Natural killer cell (primary cell): ENCODE measurements at regions not wholly inside any gene's neighbourhood (a gene's known extent, or its start where the extent isn't known, plus 50 kb on each side); places are given as distances from the start of the nearest gene placed in this dataset.

ENCODE experiments used
- ATAC-seq, 3 donors: fragments of 150-1000 bp in 2 of 3; fragments of 200-7000 bp in 1 of 3; cut with Tn5 transposase; 1 replicate in 1 of 3; 2 replicates in 2 of 3; pipeline ENCODE4 v1.10.0; 2021; ENCODE audit warnings: mild to moderate bottlenecking in 2 of 3, moderate library complexity in 2 of 3
- DNase-seq, 2 donors: peaks; one replicate each; pipeline versions ENCODE4 v3.0.0 to v3.0.0-alpha.2; 2013 to 2021; ENCODE audit warnings: mixed read lengths in 1 of 2
- H3K27ac ChIP-seq: one replicate; pipeline ENCODE4 v1.5.1; 2013; ENCODE audit warnings: mild to moderate bottlenecking, low read length
- H3K27me3 ChIP-seq: one replicate; pipeline ENCODE4 v1.6.1; 2013; ENCODE audit warnings: low read length; ENCODE audit not compliant: control insufficient read depth, insufficient read depth
- H3K36me3 ChIP-seq: one replicate; pipeline ENCODE4 v1.6.1; 2013; ENCODE audit warnings: low read length; ENCODE audit not compliant: control insufficient read depth, insufficient read depth
- H3K4me1 ChIP-seq: one replicate; pipeline ENCODE4 v1.6.1; 2013; ENCODE audit warnings: low read length; ENCODE audit not compliant: control insufficient read depth, insufficient read depth
- H3K4me3 ChIP-seq: one replicate; pipeline ENCODE4 v1.5.1; 2013; ENCODE audit warnings: low read length
- H3K9me3 ChIP-seq: one replicate; pipeline ENCODE4 v1.6.1; 2013; ENCODE audit warnings: low read length; ENCODE audit not compliant: control insufficient read depth, insufficient read depth
- H3K27ac Mint-ChIP-seq, 2 donors: one replicate each; pipeline ENCODE4 v1.8.0; 2022; ENCODE audit warnings: mild to moderate bottlenecking in 2 of 2, mixed read lengths in 2 of 2, moderate library complexity in 1 of 2
- H3K27me3 Mint-ChIP-seq, 2 donors: one replicate each; pipeline ENCODE4 v1.8.0; 2022; ENCODE audit warnings: low read depth in 2 of 2, mixed read lengths in 2 of 2
- H3K36me3 Mint-ChIP-seq: one replicate; pipeline ENCODE4 v1.8.0; 2022; ENCODE audit warnings: mixed read lengths
- H3K4me1 Mint-ChIP-seq, 2 donors: one replicate each; pipeline ENCODE4 v1.8.0; 2022; ENCODE audit warnings: mixed read lengths in 2 of 2
- H3K4me3 Mint-ChIP-seq: one replicate; pipeline ENCODE4 v1.8.0; 2022; ENCODE audit warnings: mild to moderate bottlenecking, moderate library complexity, mixed read lengths
- H3K9me3 Mint-ChIP-seq, 2 donors: one replicate each; pipeline ENCODE4 v1.8.0; 2022; ENCODE audit warnings: mixed read lengths in 2 of 2
- WGBS: methylation state at CpG from one replicate; pipeline ENCODE4 v1.1.7; 2013; ENCODE audit warnings: missing lambda C conversion rate; ENCODE audit not compliant: insufficient coverage; 5-methylcytosine and 5-hydroxymethylcytosine counted together
- intact Hi-C: fragments of 100-400 bp; cut with micrococcal nuclease; formaldehyde crosslinking; loops from one replicate; pipeline ENCODE4 v1.14.2; 2022
- TF ChIP-seq, protein P1 (sequence below): fragments of 200-600 bp; IDR thresholded peaks from one replicate; pipeline ENCODE4 v1.8.0; 2022; ENCODE audit warnings: antibody characterized with exemption

DNA sequence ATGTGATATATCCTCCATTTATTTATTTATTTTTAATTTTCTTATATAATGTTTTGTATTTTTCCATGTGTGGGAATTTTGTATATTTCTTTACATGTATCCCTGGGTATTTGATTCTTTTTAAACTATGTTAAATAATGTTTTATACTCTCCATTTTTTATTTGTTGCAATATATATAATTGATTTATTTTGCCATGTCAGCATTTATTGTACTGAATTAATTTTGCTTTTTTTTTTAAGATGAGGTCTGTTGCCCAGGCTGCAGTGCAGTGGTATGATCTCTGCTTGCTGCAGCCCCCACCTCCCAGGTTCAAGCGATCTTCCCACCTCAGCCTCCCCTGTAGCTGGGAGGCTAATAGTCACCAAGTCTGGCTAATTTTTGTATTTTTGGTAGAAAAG lies 187.4 kb downstream of the CDC14C start:
- Mint-ChIP-seq H3K9me3 (peaks cover 3 to 14% of the 10 kb centered on the region in 2 donors), H3K4me1 (no peaks in the 10 kb centered on the region), H3K4me3 (no peak overlapping the region), H3K27ac (no peak overlapping the region), H3K27me3 (no peaks in the 10 kb centered on the region), H3K36me3 (no peaks in the 10 kb centered on the region)
- no peak for DNase-seq
- TF ChIP-seq, protein P1, sequence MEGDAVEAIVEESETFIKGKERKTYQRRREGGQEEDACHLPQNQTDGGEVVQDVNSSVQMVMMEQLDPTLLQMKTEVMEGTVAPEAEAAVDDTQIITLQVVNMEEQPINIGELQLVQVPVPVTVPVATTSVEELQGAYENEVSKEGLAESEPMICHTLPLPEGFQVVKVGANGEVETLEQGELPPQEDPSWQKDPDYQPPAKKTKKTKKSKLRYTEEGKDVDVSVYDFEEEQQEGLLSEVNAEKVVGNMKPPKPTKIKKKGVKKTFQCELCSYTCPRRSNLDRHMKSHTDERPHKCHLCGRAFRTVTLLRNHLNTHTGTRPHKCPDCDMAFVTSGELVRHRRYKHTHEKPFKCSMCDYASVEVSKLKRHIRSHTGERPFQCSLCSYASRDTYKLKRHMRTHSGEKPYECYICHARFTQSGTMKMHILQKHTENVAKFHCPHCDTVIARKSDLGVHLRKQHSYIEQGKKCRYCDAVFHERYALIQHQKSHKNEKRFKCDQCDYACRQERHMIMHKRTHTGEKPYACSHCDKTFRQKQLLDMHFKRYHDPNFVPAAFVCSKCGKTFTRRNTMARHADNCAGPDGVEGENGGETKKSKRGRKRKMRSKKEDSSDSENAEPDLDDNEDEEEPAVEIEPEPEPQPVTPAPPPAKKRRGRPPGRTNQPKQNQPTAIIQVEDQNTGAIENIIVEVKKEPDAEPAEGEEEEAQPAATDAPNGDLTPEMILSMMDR, result no peak
- Histone ChIP-seq H3K27ac (no peak overlapping the region), H3K27me3 (no peaks in the 10 kb centered on the region), H3K4me3 (no peak overlapping the region), H3K4me1 (no peaks in the 10 kb centered on the region), H3K9me3 (no peaks in the 10 kb centered on the region), H3K36me3 (no peaks in the 10 kb centered on the region)
- intact Hi-C loops, result no loop called here
- WGBS, result 100% methylated on average over 1 of the region's 1 CpG
- ATAC-seq, result no peak

DNA sequence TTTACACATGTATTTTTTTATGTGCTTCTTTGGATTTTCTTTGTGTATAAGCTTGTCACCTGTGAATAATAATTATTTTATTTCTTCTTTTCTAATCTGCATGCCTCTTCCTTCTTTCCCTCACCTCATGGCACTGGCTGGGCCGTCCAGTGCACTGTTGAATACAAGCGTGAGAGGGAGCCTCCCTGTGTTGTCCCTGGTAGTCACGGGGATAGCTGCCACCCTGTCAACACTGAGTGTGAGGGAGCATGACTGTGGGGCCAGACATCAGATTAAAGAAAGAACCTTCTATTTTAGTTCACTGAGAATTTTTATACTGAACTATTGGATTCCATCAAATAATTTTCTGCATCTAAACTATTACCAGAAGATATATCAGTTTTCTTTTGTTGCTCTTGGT lies 187.9 kb downstream of the CDC14C start:
- DNase-seq (no peak), ATAC-seq (no peak)
- Histone ChIP-seq H3K4me3 (no peak overlapping the region), H3K36me3 (no peaks in the 10 kb centered on the region), H3K9me3 (no peaks in the 10 kb centered on the region), H3K4me1 (no peaks in the 10 kb centered on the region), H3K27ac (no peak overlapping the region), H3K27me3 (no peaks in the 10 kb centered on the region)
- 86% methylated on average over 3 of the region's 3 CpGs for WGBS
- Mint-ChIP-seq H3K4me3 (no peak overlapping the region), H3K27me3 (no peaks in the 10 kb centered on the region), H3K36me3 (no peaks in the 10 kb centered on the region), H3K27ac (no peak overlapping the region), H3K9me3 (peaks cover 2 to 14% of the 10 kb centered on the region in 2 donors), H3K4me1 (no peaks in the 10 kb centered on the region)
- intact Hi-C loops, result no loop called here
- TF ChIP-seq, protein P1, result no peak

DNA sequence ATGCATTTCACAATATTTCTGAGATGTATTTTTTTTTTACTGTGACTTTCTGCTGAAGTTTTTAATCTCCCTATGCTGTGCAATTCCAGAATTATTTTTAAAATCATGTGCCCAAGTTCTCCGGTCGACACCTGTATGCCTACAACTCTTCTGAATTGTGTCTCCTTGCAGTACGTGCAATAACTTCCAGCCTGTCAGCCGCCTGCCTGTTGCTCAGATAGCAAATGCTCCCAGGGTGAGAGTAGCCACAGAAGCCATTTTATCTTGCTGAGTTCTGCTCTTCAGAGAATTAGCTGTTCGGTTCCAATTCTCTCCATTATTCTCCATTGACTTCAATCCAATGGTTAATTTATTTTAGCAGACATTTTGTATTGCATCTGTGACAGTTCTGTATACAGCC lies 188.3 kb downstream of the CDC14C start:
- Mint-ChIP-seq H3K4me1 (no peaks in the 10 kb centered on the region), H3K27ac (no peak overlapping the region), H3K27me3 (no peaks in the 10 kb centered on the region), H3K9me3 (peaks cover 2 to 14% of the 10 kb centered on the region in 2 donors), H3K36me3 (no peaks in the 10 kb centered on the region), H3K4me3 (no peak overlapping the region)
- intact Hi-C loops, result no loop called here
- DNase-seq (no peak), ATAC-seq (no peak)
- no peaks in the 10 kb centered on the region for H3K4me1 ChIP-seq
- no peak overlapping the region for H3K4me3 ChIP-seq
- 91% methylated on average over 4 of the region's 5 CpGs for WGBS
- TF ChIP-seq, protein P1, result no peak
- H3K27ac ChIP-seq, result no peak overlapping the region
- H3K27me3 ChIP-seq, result no peaks in the 10 kb centered on the region
- no peaks in the 10 kb centered on the region for H3K9me3 ChIP-seq
- H3K36me3 ChIP-seq, result no peaks in the 10 kb centered on the region

DNA sequence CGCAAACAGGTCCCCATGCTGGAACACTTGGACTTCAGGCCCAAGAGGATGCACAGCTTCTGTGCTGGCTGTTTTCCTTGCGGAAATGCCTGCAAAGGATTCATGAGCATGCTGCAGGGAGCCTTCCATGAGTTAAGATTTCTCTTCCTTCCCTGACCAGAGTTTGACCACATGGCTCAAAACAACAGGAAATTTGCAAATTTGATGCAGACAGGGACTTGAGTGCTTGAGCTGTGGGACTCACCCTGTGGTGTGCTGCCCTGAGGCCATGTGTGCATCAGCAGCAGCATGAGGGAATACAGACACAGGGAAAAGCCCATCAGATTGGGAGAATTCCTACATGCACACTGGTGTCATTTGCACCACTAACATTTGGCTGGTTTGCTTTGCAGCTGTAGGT lies 195.4 kb downstream of the CDC14C start:
- TF ChIP-seq, protein P1, result no peak
- Histone ChIP-seq H3K4me3 (no peak overlapping the region), H3K36me3 (no peaks in the 10 kb centered on the region), H3K9me3 (peaks cover 3% of the 10 kb centered on the region), H3K4me1 (no peaks in the 10 kb centered on the region), H3K27me3 (no peaks in the 10 kb centered on the region), H3K27ac (no peak overlapping the region)
- Mint-ChIP-seq H3K36me3 (no peaks in the 10 kb centered on the region), H3K9me3 (peaks cover 0 to 6% of the 10 kb centered on the region in 2 donors), H3K4me3 (no peak overlapping the region), H3K4me1 (no peaks in the 10 kb centered on the region), H3K27ac (no peak overlapping the region), H3K27me3 (no peaks in the 10 kb centered on the region)
- intact Hi-C loops, result no loop called here
- DNase-seq, result no peak
- 98% methylated on average over 2 of the region's 2 CpGs for WGBS
- ATAC-seq, result no peak
